ENCODE measurements at regions not wholly inside any gene's neighbourhood (a gene's known extent, or its start where the extent isn't known, plus 50 kb on each side); places are given as distances from the start of the nearest gene placed in this dataset.

- DNase-seq (ENCODE audit: low read depth), result peak; percentile 51
Measured at GRCh38 chr2:239630618-239631286, 229.9 kb upstream of the HDAC4 start.

GRCh38 chr2:239629926-239630617 is 229.3 kb upstream of the HDAC4 start:
- no peak for DNase-seq (ENCODE audit: low read depth)

GRCh38 chr2:239626961-239627592 is 226.3 kb upstream of the HDAC4 start:
- DNase-seq (ENCODE audit: low read depth), result no peak

DNA sequence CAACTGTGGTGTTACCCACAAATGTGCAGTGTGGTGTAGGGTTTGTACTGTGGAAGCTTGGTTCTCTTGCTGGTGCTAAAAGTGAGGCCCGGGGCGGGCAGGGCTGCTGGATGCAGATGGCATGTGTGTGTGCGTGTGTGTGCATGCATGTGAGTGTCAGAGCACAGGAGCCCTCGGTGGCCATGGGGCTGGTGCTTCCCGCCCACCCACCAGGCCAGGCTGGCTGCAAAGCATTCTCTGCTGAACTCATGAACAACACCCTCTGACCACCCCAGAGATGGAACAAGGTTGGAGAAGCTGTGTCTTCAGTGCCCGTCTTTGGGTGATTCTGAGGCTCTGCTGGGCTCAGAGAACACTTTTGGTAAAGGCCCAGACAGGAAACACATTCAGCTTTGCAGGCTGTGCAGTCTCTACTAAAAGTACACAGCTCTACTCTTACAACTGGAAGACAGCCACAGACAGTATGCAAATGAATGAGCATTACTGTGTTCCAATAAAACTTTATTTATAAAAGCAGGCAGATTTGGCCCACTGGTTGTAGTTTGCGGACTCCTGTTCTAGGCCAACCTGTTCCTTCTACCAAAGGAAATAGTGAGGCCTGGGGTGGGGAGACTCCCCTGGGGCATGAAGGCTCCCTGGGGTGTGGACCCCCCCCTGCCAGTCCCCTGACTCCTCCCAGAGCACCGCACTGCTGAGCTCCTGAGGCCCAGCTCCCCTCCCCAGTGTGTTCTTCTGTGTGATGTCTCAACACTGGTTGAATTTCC is 225.3 kb upstream of the HDAC4 start:
- DNase-seq (ENCODE audit: low read depth), result no peak

DNA sequence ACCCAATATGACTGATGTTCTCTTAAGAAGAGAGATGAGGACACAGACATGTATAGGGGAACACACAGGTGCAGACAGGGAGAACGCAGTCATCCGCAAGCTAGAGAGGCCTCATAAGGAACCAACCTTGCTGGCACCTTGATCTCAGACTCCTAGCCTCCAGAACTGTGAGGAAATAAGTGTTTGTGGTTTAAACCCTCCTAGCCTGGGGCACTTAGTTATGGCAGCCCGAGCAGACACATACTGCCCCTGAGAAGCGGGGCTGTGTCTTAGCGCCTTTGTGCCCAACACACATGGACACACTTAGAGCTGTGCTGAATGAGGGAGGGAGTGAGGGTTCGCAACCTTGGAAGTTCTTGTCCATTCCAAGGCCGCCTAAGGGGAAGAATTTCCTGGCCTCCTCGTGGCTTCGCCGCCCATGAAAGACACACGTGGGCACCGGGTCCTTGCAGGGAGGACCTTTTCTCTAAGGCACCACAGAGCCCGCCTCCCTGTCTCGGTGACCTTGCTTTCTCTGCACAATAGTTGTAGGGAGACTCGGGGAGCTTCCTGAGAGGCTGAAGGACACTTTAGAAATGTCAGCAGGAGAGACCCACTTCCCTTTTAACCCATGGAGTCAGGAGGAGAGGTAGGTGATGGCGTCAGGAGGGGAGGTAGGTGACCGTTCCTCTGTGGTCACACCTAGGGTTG is 224.5 kb upstream of the HDAC4 start:
- DNase-seq (ENCODE audit: low read depth), result no peak

DNA sequence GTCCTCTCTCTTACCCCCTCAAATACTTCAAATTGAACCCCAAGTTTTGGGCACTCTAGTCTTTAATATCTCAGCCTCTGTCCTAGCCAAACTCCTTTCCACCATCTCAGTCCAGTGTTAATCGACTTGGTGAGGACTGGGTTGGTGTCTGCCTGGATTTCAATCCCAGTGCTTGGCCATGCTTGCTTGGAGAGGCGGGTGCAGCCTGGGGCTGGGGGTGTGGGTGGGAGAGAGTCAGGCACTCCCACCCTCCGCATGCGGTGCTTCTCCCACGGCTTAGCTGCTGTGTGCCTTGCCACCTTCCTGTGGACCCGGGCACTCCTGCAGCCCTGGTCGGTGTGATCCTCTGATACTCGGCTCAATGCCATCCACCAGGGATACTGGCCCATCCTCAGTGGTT is 220.8 kb upstream of the HDAC4 start:
- no peak for DNase-seq (ENCODE audit: low read depth)

DNA sequence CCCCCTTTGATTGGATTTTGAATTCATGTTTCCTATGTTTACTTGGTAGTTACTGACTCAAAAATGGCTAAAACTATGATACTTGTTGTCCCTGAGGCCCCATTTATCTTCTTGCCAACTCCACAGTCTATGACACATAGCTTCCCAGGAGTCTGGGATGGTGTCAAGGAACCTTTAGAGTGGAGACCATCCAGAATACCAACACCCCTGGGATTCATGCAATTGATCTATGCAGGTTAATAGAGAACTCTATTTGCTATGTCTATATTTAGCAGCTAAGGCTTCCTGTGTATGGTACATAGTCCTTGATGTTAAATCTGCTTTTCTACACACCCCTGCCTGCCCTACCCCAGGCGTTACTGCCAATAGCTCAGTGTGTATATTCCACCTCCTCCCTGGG is 218.5 kb upstream of the HDAC4 start:
- no peak for DNase-seq (ENCODE audit: low read depth)

GRCh38 chr2:239616729-239617128 is 215.9 kb upstream of the HDAC4 start:
- no peak for DNase-seq (ENCODE audit: low read depth)

DNA sequence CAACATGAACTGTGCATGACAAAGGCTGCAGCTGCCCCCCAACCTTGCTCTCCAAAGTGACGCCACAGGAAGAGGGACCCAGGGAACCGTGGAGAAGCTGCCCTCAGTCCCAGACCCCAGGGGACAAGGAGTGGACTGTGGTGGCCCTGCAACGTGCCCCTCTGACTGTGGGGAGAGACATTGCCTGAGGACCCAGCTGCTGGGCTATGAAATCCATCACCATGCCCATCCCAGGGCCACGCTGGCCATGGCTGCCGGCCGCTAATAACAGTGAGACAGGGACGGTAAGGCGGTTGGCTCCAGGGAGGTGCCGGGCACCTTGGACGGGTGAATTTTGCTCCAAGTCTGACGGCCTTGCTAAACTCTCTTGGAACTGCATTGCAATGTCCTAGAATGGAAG is 211.3 kb upstream of the HDAC4 start:
- DNase-seq (ENCODE audit: low read depth), result no peak

DNA sequence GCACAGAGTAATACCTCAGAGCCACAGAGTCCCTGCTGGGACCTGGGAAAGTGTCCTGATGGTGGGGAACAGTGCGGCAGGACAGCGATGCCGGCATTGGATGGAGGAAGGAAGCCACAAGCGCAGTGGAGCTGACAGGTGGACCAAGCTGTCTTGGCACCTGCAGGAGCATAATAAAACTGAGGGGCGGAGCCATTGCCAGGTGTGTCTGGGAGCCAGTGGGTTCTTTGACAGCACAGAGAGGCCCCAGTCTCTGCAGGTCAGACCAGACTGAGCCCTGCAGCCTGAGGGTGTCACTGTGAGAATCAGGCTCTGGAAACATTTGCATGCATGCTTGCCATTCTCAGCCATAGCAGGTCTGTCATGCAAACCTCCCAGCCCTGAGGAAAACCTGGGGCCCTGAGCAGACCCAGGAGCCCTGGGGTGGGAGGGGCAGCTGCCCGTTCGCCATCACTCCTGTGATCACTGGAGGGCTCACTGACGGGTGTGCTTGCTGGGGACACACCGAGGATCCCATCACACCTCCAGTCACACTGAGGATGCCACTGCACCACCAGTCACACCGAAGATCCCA is 210.5 kb upstream of the HDAC4 start:
- no peak for DNase-seq (ENCODE audit: low read depth)

DNA sequence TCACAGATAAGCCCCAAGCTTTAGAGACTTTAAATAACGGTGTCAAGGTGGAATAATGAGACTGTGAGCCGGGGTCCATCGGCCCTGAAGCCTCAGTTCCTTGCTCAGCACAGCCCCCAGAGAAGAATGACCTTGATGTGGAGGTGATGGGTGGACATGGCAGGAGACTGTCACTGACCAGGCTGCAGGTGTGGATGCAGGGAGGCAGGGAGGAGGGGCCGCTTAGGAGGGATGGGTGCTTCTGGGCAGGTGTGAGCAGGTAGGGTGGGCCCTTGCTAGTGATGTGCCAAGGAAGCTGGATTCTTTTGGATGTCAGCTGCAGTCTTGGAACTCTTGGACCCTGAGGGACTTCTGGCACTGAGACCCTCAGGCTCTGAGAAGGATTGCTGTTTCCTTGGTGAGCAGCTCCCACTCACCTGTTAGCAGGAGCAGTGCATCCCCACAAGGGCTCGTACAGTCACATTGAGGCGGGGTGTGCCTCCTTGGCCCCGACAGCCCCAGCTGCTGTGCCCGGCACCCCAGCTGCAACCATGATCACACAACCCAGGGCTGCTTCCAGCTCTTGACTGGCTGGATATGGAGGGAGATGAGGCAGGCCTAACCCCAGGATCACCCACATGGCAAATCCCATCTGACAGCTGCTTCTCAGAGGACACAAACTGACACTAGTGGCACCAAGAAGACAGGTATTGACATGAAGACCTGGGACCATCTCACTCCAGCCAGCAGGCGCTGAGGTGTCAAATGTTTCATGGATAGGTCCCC is 209.8 kb upstream of the HDAC4 start:
- DNase-seq (ENCODE audit: low read depth), result no peak

DNA sequence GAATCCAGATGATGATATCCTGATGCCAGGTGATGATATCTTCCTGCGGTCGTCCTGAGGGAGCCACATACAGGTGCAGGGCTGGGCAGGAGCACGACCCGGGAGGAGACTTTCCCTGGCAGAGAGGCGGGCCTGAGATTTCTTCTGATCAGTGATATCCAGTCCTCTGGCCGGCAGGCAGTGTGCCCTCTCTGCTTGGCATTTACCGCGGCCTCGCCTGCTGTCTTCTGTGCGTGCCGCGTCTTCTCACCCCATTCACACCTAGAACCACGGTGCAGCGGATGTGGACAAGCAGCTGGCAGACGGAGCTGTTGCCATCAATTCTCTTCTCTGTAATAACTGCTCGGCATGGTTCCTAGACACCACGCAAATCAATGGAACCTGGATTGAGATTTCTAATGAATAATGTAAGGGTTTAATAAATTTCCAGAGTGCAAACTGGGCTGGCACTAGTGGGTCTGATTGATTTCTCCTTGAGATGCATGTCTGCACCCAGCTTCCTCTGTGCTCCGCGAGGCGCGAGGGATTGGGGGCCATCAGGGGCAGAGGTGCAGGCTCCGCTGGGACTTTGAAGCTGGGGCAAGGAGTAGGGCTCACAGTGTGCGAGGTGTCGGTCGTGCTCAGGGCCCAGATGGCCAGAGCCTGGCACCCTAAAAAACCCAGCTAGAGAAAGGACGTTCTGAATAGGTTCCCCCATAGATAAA is 208.9 kb upstream of the HDAC4 start:
- no peak for DNase-seq (ENCODE audit: low read depth)

DNA sequence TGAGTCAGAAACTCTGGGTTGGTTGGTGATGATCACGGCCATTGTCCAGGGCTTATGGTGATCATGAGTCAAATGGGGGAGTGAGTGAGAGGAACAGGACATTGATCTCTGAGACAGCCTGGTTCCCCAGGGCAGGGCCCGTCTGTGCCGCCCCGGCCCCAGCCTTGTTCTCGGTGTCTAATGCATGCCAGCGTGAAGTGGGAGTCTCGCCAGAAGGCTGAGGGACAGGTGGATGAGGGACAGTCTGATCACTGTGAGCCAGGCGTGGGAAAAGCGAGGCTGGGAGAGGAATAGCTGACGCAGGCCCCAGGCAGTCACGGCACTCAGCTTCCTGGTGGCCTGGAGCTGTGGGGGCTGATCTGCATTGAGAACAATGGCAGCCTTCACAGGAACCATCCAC is 208.3 kb upstream of the HDAC4 start:
- DNase-seq (ENCODE audit: low read depth), result no peak

DNA sequence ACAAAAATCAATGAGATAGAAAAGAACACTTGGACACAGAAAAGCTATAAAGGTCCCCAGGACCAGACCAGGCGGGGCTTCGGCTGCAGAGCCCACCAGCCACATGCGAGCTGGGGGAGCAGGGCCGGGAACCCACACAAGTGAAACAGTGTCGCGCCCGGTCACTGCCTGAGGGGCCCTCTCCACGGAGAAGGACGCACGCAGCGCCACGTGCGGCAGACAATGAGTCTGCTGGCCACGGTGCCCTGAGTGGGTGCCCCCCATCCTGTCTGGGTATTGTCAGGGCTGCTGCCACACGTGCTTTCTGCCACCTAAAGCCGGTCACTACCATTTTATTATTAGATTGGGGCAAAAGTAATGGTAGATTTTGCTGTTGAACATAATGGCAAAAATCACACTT is 207.9 kb upstream of the HDAC4 start:
- no peak for DNase-seq (ENCODE audit: low read depth)

DNA sequence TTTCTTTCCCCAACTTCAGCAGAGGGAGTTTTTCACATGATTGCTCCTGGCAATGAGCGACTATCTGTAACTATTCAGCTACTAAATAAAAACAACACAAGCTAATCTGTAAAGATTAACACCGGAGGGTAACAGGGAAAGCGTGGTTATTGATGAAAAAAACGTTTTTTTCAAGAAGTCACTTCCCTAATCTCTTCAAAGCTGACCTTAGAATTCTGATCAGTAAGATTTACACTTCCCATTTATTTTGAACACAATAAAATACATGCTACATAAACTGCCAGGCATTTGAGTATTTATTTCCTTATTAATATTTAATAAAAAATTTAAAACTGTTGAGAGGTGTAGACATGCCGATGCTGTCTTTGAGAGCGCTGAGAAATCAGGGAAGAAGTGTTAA is 207.4 kb upstream of the HDAC4 start:
- no peak for DNase-seq (ENCODE audit: low read depth)

GRCh38 chr2:239607517-239608191 is 206.8 kb upstream of the HDAC4 start:
- no peak for DNase-seq (ENCODE audit: low read depth)

DNA sequence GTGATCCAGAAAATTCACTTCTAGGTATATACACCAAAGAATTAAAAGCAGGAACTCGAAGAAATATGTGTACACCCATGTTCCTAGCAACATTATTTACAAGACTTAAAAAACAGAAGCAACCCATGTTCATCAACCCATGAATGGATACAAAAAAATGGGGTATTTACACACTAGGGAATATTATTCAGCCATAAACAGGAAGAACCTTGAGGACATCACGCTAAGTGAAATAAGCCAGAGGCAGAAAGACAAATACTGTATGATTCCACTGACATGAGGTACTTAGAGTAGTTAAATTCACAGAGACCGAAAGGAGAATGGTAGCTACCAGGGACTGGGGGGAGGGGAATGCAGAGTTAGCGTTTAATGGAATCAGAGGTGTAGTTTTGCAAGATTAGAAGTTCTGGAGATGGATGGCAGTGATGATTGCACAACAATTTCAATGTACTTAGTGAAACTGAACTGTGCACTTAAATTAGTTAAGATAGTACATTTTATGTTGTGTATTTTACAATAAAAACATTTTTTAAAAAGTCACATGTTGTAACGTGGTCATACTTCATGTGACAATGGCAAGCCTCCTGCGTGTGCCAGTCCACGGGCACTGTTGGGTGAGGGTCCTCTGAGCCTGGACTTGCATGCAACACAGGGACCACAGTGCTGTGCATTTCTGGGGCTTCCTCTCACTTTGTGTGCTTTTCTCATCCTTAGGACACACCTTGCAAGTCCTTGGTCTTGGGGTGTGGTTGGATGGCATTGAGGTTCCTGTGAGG is 206.1 kb upstream of the HDAC4 start:
- no peak for DNase-seq (ENCODE audit: low read depth)

DNA sequence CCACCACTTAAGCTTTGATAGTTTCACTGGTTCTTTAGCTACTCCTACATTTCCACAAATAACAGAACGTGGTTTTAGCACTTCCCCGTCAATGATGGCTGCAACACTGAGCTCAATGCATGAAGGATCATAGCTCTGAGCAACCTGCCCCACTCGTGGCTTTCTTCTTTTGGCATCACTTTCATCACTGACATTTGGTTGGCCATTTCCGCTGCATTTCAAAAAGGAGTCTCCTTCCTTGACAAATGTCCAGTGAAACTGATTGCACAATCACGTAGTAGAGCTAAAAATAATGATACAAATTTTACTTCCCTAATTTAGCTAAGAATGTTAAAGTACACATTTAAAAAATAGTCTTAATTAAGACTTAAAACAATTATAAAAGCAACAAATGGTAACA is 205.2 kb upstream of the HDAC4 start:
- no peak for DNase-seq (ENCODE audit: low read depth)

- no peak for DNase-seq (ENCODE audit: low read depth)
Measured at GRCh38 chr2:239605409-239605808, 204.6 kb upstream of the HDAC4 start.
